NCI-H524 (cell line): ENCODE measurements at regions not wholly inside any gene's neighbourhood (a gene's known extent, or its start where the extent isn't known, plus 50 kb on each side); places are given as distances from the start of the nearest gene placed in this dataset.
A peak's percentile ranks its signal among the peaks of the same experiment; 100 is the strongest.

Source experiments
- DNase-seq, 2 experiments: peaks; one replicate each; lab custom pipeline; 2025; lab: John Stamatoyannopoulos, UW

- no peak for DNase-seq
These were observed 490.2 kb downstream of the TLL1 start for GRCh38 chr4:166363198-166363597.

DNA sequence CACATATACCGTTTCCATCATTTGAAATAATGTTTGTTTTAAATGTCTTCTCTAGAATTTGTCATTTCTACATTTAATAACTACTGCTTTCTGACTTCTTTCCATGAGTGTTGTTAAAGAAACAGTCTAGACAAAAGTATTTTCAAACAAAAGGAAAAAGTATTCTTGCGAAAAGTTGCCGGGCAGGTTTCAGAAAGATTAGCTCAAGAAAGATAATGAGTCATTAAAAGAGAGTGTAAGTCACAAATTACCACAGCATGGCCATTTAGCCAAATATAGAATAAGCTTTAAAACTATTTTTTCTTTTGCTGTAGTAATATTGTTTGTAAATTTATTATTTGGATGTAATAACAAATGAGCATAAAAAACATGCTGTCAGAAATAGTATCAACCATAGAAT lies 493.0 kb downstream of the TLL1 start:
- no peak for DNase-seq

DNA sequence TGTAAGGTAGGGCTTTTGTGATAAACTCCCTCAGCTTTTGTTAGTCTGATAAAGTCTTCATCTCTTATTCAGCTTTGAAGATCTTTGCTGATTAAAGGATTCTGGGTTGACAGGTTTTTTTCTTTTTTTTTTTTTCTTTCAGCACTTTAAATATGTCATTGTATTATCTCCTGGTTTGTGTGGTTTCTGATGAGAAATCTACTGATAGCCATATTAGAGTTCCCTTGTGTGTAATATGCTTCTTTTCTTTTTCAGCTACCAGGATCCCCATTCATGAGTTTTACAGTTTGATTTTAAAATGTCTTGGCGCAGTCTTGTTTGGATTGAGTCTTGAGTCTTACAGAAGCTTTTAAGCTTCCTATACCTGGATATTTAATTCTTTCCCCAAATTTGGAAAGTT lies 504.5 kb downstream of the TLL1 start:
- DNase-seq, result no peak

DNA sequence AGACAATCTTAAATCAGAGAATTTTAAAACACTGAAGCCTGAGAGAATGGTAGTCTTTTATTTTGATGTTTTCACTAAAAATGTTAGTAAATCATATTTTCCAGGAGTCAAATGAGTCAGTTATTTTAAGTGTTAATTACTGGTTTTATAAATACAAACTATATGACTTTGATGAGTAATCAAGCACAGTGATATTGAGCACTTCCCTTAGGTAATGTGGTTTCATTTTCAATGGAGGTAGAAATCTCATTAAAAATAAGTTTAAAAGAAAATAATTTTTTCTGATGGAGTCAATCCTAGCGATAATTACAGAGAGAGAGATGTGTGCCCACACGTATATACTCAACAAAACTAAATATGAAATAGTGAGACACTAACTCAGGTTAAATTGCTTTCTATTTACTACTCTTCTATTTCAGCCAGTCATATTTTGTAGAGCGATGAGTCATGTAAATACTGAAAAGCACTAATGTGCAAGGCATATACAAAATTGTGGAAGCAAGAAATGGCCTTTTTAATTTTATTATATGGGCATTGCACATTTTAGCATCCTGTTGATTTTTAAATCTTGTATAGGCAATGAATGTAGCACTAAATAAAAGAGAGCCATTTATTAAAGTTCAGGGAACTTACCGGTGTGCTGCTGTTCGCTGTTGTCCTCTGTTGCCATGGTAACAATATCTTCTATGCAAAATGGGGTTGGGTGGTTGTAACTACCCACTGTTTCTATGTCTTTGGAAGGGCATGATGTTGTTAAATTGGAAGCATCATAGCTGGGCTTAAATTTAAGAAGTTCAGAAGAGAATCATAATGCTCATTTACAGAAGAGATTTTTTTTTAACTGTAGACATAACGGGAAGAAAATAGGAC lies 513.7 kb downstream of the TLL1 start:
- peak in 1 of 2 experiments; percentile 0 for DNase-seq

GRCh38 chr4:166391501-166391900 lies 518.5 kb downstream of the TLL1 start:
- no peak for DNase-seq

GRCh38 chr4:166399021-166399420 lies 526.0 kb downstream of the TLL1 start:
- DNase-seq, result no peak

GRCh38 chr4:166400270-166400894 lies 527.3 kb downstream of the TLL1 start:
- no peak for DNase-seq

DNA sequence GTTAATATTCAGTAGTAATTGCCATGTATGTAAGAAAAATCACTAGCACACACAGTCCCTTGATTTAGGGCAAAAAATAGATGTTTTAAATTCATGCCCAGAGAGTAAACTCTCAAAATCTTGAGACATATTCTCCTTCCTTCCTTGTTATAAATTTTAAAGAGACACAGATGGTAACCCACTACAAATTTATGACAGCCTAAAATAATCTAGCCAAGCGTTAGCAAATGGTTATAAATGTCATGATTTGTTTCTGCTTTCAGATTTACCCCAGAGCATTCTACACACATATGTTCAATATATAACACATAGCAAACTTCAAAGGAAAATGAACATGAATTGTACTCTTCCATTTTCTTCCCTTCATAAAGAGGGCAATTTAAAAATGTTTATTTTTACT lies 540.3 kb downstream of the TLL1 start:
- no peak for DNase-seq

DNA sequence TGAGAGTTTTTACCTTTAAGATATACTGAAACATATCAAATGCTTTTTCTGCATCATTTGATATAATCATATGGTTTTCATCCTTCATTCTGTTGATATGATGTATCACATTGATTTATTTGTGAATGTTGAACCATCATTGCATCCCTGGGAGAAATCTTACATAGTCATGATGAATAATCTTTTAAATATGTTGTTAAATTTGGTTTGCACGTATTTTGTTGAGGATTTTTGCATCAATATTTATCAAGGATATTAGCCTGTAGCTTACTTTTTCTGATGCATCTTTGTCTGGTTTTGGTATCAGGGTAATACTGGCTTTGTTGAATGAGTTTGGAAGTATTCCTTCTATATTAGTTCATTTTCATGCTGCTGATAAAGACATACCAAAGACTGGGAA lies 541.4 kb downstream of the TLL1 start:
- no peak for DNase-seq

DNA sequence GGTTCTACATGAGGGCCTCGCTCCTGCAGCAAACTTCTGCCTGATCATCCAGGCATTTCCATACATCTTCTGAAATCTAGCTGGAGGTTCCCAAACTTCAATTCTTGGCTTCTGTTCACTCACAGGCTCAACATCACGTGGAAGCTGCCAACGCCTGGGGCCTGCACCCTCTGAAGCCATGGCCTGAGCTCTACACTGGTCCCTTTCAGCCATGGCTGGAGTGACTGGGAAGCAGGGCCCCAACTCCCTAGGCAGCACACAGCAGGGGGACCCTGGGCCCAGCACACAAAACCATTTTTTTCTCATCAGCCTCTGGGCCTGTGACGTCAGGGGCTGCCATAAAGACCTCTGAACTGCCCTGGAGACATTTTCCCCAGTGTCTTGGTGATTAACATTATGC lies 542.7 kb downstream of the TLL1 start:
- DNase-seq, result no peak

- no peak for DNase-seq
These were observed 548.6 kb downstream of the TLL1 start for GRCh38 chr4:166421556-166422156.

GRCh38 chr4:166422475-166422874 lies 549.4 kb downstream of the TLL1 start:
- no peak for DNase-seq

DNA sequence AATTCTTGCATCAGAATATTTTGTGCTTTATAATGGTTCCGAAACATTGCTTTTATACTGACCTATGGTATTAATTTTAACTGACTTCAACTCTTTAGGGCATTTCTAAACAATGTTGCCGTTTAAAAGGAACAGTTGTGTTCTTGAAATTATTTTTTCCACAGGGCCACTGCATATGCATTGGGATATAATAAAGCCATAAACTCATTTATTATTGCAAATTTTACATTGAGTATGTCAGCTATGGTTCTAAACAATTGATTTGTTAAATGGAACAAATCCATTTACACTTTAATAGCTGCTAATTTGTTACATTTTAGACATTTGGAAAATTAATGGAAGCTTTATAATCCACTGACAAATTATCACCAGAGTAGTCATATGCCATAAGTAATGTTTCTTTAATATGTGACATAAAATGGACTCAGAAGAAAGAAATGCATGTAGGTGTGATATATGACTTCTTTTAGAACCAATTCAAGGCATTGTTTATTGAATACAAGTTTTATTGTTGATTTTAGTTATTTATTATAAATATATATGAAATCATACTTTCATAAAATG lies 553.3 kb downstream of the TLL1 start:
- DNase-seq, result no peak

- DNase-seq, result no peak
These were observed 559.1 kb downstream of the TLL1 start for GRCh38 chr4:166432125-166432524.

DNA sequence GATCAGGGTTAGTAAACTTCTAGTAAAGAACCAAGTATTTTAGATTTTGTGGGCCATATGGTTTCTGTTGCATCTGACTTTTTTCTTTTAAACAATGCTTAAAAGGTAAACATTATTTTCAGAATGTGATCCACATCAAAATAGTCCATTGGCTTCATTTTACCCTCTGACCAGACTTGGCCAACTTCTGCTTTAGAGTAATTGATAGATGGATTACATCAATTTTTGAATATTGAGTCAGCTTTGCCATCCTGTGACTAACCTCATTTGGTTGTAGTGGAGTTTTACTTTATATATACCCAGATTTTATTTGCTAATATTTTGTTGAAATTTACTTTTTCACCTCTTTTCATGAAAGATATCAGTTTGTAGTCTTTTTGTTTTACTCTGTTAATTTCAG lies 559.8 kb downstream of the TLL1 start:
- no peak for DNase-seq

- DNase-seq, result no peak
These were observed 562.4 kb downstream of the TLL1 start for GRCh38 chr4:166435449-166435848.

- DNase-seq, result no peak
These were observed 585.7 kb downstream of the TLL1 start for GRCh38 chr4:166458756-166459155.

DNA sequence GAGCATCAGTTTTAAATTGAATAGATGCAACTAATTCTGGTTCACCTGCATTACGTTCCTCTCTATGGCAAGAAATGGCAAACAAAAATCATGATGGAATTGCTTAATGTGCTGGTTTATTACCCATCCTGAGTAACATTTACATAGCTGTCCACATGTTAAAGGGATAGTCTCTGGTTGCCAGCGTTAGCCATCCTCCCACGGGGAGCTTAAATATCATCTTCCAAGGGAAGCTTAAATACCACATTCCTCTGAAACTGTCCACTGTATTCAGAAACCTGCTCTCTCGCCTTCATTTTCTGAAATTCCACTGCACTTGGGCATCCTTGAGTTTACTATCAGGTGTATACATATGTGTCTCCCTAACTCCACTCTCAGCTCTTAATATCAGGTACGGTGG lies 586.6 kb downstream of the TLL1 start:
- DNase-seq, result no peak

- DNase-seq, result no peak
These were observed 587.9 kb downstream of the TLL1 start for GRCh38 chr4:166460769-166461550.

- DNase-seq, result no peak
These were observed 608.0 kb downstream of the TLL1 start for GRCh38 chr4:166481055-166481454.

DNA sequence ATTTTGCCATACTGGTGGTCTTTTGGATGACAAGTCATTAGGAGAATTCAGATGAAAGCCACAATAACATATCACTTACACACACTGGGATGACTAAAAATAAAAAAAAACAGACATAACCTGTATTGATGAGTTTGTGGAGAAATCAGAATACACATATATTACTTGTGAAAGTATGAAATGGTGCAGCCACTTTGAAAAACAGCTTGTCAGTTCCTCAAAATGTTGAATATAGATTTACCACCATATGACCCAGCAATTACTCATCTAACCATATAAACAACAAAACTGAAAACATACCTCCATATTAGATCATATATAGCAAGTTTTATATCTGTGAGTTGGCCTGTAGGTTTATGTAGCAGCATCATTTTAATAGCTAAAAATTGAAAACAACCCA lies 608.7 kb downstream of the TLL1 start:
- DNase-seq, result no peak

- DNase-seq, result no peak
These were observed 609.7 kb downstream of the TLL1 start for GRCh38 chr4:166482758-166483157.
